HG02571 (cell line): ENCODE measurements at regions not wholly inside any gene's neighbourhood (a gene's known extent, or its start where the extent isn't known, plus 50 kb on each side); places are given as distances from the start of the nearest gene placed in this dataset.
"Not testable (repeated sequence)": the region's sequence is repeated elsewhere in the genome, so short reads cannot be mapped to it uniquely, and the experiment has no call there.

ENCODE experiments used
- ATAC-seq: cut with Tn5 transposase; IDR thresholded peaks from one replicate; pipeline ENCODE4 v1.9.1; 2021; ENCODE audit warnings: mild to moderate bottlenecking, moderate library complexity; ENCODE audit not compliant: unreplicated experiment

DNA sequence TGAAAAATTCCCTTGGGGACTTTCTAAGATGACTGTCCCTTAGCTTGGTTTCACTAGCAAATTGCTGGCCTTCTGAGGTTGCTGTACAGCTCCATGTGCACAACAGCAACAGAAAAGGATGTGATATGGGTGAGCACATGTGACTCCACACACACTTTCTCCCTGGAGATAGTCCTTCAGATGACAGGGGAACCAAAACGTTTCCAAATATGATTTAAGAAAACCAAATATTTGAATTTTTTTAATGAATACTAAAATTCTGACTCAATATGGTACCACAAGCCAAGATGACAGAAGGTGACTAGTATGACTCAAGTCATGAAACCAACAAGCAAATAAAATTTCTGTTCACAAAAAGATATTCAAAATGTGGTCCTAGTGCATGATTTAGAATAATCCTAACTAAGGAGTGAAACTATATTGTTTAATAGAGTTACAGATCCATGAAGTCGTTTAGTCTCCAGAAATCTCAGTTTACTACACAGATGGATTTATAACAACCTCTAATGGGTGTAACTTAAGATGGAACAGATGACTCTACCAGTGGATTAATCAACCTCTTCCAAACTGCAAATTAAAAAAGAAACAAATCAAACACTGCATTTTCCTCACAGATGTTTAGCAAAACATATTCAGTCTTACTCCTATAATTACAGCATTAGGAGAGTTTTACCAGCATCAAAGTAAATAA lies 144.8 kb upstream of the PIK3R1 start:
- peak; percentile 85 for ATAC-seq

DNA sequence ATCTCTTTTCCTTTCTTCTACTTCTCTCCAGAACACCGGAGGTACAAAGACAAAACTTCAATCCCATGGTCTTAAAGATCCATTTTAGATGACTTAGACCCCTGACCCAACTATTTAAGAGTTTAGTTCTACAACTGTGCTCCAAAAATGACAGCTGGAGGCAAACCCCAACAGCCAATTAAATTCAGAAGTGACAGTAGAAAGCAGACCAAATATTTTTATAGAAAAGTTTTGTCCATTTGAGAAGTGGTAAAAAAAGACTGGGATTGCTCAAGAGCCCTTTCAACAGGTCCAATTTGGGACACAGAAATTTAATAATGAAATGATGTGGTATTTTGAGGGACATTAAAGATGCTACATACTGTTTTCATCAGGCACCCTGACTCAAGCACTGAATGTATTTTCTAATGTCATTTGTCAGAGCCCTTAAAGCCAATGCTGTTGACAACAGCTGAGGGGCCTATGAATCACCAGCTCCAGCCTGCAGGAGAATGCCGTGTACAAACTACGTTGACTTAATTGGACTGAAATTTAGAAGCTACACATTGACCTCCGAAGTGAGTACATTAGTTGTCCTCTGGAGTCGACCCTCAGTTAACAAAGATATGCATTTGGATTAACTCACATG lies 147.5 kb upstream of the PIK3R1 start:
- no peak for ATAC-seq

DNA sequence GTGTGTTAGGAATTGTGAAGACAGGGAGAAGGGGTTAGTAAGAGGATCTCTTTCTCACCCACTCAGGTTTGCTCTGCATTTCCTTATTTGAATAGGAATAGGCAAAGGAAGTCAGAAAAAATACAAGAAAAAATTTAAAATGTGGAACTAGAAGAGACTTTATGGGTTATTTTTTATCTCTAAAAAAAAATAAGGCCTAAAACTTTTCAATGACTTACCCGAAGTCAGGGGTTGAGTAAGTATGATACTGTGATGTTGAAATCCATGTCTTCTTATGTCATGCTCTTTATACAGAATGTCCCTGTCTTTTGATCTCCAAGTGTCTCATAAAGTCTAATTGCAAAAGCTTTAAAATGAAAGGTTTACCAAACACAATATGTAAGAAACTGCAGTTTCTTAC lies 148.3 kb upstream of the PIK3R1 start:
- ATAC-seq: no peak

DNA sequence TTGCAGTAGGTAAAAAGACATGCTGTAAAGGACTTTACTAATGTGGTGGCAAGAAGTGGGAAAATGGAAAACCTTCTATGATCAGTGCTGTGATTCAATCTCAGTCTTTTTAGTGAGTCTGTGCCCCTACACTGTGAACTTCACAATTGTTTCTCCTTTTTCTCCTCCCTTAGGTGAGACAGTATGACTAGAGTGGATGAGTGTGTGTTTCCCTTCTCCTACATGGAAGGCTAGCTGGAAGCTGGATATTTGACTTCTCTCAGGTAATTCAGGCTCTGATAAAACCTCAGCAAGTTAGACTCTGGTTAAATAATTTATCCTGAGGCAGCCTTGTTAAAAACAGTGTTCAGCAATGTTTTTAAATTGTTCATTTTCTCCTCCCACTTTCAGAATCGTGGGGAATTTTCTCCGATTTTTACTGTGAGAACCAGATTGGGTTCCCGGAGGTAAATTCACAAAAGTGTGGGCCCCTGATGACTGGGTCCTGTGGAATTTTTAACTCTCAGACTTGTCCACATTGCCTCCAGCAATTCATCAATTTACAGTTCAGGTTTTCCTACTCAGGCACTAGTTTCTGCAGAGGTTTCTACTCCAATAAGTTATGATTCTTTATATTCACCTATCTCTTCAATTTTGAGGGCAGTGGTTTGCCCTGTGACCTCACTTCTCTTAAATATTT lies 149.1 kb upstream of the PIK3R1 start:
- no peak for ATAC-seq

DNA sequence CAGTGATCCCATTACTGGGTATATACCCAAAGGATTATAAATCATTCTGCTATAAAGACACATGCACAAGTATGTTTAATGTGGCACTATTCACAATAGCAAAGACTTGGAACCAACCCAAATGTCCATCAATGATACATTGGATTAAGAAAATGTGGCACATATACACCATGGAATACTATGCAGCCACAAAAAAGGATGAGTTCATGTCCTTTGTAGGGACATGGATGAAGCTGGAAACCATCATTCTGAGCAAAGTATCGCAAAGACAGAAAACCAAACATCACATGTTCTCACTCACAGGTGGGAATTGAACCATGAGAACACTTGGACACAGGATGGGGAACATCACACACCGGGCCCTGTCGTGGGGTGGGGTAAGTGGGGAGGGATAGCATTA lies 150.2 kb upstream of the PIK3R1 start:
- not testable (repeated sequence) for ATAC-seq

DNA sequence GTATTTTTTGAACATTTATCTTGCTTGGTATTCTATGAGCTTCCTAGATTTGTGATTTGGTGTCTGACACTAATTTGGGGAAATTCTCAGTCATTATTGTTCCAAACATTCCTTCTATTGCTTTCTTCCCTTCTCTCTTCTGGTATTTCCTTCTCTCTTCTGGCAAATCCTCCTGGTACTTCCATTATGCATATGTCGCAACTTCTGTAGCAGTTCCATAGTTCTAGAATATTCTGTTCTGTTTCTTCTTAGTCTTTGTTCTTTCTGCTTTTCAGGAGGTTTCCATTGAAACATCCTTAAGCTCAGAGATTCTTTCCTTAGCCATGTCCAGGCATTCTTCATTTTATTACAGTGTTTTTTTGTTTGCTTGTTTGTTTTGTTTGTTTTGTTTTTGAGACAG lies 155.2 kb upstream of the PIK3R1 start:
- no peak for ATAC-seq

DNA sequence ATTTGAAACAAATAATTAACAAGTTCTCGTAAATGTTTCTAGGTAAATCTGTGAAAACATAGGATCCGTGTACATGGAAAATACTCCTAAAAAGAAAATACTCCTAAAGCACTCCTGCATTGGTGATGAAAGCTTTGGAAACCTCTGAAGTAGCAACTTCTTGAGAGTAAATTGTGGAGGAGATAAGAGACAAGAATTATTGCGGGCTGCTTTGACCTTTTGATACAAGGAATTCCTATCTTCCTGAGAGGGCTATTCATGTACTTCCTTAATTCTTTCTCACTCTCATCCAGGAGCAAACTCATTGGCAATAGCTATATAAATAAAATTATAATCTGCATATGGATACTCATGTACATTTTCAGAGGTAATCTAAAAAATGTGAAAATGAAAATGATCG lies 158.4 kb upstream of the PIK3R1 start:
- ATAC-seq: no peak

DNA sequence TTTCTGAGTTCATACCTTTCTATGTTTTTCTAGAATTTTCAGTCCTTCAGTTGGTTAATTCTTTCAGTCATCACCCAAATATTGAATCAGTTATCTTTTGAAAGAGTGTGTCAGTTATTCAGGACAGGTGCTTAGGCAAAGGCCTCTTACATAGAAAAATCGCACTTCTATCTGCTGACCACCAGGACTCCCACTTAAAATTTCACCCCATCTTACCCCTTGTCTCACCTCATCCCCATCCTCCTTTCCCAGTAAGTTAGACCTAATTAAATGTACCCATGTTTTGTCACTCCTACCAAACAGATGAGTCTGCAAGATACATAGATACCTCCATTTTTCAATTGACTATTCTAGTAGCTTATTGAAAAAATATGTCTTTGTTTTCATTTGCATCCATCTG lies 159.9 kb upstream of the PIK3R1 start:
- no peak for ATAC-seq

DNA sequence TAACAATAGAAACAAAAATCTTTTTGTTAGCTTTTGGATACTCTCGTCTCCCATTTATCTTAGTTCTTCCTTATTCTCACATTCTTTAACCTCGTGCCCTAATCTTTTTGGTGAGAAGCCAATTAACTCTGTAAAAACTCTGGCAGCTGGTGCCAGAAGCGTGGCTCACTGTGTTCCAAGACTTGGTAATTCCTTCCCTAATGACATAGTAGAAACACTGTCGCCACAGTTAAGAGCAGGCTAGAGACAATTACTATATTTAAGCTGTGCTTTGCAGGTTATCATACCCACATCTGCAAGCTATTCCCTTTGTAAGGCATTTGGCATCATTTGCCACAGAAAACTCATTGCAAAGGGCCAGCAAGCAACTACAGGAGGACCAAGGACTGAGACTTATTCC lies 160.9 kb upstream of the PIK3R1 start:
- ATAC-seq: no peak

DNA sequence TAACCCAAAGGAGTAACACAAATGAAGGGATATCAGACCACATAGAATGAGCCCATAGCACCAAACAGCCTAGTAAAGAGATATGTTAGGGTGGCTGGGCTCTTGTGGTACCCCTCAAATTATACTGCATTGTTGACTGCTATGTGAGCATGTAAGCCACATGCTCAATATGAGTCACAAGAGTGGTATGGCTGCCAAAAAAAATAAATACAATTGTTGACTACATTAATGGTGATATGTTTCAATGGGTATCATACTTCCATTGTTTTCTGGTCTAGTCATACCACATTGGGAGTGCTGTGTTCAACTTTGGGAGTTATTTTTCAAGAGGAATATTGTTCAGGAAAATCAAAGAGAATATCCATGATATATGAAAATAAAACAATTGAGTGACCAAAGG lies 162.4 kb upstream of the PIK3R1 start:
- no peak for ATAC-seq

DNA sequence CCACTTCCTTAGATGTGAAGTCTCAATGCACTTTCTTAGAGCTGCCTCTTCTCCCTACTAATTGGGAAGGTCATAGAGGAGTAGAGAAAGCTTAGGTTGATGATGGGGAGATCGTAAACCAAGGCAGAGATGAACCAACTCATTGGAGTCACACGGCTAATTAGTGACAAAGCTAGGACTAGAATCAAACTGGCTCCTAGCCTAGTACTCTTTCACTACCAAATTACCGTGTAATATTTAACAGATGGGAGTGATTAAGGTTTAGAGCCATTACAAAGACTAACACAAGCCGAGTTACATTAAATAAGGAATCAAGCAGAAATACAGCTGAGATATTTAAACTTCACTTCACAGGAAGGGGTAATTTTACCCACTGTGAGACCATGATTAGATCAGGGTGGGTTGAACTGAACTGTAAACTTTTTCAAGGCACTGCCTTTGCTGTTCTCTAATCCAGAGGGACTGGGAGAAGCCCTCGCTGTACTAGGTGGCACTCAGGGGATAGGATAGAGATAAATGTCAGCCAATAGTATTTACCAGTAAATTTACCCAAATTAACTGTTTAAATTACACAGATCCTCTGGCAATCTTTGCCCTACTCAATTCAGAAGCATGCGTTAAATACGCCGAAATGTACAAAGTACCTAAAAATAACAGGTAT lies 166.4 kb upstream of the PIK3R1 start:
- ATAC-seq: no peak

DNA sequence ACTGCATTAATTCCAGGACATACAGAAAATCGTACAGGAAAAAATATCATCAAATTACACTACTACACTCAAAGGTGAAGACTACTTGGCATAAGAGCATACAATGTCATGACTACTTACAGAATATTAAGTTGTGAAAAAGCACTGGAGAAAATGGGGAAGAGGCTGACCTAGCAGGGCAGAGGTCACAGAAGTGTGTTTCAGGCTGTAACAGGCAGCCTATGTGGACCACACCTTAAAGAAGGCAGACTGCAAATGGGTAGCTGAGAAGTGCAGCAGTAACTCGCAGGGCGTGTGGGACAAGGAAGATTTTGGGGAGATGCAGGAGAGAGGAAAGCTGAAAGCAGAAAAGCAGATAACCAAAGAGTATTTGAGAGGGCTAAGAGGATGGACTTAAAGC lies 167.0 kb upstream of the PIK3R1 start:
- ATAC-seq: no peak

DNA sequence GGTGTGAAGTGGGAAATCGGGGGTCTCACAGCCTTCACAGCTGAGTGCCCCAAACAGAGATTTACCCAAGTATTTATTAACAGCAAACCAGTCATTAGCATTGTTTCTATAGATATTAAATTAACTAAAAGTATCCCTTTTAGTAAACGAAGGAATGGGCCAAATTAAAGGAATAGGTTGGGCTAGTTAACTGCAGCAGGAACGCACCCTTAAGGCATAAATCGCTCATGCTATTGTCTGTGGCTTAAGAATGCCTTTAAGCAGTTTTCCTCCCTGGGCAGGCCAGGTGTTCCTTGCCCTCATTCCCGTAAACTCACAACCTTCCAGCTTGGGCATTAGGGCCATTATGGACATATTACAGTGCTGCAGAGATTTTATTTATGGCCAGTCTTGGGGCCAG lies 167.5 kb upstream of the PIK3R1 start:
- ATAC-seq: not testable (repeated sequence)

DNA sequence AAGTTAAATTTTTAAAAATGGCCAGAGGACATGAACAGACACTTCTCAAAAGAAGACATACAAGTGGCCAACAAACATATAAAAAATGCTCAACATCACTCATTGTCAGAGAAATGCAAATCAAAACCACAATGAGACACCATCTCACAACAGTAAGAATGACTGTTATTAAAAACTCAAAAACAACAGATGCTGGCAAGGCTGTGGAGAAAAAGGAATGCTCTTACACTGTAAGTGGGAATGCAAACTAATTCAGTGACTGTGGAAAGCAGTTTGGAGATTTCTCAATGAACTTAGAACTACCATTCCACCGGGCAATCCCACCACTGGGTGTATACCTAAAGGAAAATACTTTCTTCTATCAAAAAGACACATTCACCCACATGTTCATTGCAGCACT lies 168.5 kb upstream of the PIK3R1 start:
- no peak for ATAC-seq

DNA sequence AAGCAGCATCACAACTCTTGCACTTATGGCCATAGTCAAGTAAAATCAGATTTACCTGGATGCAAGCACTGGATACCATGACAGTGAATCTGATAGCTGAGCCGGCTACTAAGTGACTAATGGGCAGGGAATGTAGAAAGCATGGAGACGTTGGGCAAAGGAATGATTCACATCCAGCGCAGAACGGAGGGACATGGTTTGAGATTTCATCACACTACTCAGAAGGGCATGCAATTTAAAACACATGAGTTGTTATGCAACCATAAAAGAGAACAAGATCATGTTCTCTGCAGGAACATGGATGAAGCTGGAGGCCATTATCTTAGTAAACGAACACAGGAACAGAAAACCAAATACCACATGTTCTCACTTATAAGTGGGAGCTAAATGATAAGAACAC lies 169.1 kb upstream of the PIK3R1 start:
- no peak for ATAC-seq

DNA sequence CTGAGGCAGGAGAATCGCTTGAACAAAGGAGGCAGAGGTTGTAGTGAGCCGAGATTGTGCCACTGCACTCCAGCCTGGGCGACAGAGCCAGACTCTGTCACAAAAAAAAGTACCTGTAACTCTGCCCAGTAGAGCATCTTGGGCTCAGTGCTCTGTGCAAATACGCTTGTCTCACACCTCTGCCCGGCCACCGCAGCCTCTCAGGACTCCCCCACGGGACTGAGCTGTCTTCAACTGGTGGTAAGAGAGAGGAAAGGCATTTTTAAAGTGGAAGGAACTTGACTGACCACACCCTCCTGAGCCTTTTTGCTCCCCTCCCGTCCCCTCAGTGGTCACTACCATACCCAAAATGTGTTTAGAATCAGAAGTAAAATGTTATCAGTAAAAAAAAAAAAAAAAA lies 174.3 kb upstream of the PIK3R1 start:
- peak; percentile 95 for ATAC-seq

DNA sequence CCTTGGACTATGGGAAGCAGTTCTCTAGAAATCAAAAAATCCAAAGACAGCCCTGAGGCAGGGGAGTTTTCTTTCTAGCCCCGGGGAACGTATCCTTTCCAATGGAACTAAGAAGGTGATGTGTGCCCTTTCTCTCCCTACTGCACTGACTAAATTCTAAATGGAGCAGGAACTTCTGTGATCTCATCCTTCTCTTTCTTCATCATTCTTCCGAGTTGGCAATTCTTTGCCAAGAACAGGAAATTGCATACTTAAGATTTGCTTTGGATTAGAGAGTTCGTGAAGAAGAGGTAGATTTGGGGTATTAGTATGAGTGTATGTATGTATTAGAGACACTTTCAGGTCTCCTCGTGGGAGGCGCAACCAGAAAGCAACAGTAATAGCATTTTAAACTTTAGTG lies 178.0 kb upstream of the PIK3R1 start:
- no peak for ATAC-seq

DNA sequence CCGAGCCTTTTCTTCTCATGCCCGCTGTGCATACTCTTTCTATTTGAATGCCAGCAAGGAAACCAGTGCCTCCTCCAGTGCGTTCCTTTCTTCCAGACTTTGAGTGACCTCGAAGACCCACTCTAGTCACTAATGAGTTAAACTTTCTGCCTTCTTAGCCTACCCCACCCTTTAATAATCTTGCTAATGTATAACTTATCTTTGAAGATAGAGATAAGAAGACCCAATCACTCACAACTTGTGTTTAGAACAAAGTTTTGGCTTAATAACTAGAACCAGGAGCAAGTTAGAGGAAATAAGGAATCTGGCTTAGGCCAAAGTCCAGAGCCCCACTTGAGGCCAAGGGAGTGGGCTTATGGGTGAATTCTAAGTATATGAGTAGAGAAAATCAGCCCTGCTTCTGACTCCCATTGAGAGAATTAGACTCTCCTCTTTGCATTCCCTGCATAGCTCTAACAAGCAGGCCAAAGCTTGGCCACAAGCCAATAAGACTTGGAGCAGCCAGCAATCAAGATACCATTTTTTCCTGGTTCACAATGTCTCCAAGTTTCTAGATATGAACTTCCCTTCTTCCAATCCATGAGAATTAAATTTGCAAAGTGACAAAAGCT lies 181.5 kb upstream of the PIK3R1 start:
- no peak for ATAC-seq

DNA sequence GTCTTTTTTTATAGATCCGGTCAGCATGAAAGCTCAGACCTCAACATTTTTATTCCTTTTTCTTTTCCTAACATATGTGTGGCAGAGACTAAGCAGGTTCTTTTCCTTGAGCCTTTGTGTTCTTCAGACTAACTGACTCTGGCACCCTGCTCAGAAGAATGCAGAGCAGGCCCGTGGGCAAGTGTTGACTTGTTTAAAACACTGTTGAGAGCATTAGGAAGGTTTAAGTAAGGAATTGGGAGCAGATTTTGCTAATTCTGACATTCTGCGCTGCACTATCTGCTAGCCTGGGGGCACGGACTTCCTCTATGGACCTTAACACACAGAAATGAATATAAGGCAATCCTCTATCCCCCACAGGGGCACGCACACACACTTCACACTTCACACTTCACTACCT lies 182.5 kb upstream of the PIK3R1 start:
- no peak for ATAC-seq

DNA sequence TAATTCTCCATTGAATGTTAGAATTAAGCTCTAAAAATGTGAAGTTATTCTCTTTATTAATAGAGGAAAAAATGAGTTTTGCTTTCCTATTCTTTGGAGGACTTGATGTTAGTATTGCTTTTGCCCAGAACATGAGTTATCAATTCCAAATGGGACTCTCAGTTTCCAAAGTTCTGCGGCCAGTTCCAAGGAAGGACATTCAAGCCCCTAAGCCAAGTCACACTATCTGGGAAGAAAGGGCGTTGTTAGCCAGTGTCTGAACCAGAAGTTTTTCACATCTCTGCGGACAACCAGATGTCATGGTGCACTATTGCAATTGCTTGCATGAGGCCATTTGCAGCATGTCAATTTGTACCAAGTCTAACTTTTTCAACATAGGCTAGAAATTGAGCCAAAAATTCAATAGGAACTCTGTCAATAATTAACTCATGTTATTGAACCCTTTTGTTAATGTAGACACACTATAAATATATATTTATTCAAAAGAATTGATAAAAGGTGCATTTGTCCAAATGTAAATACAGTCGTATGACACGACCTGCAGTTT lies 183.3 kb upstream of the PIK3R1 start:
- no peak for ATAC-seq

DNA sequence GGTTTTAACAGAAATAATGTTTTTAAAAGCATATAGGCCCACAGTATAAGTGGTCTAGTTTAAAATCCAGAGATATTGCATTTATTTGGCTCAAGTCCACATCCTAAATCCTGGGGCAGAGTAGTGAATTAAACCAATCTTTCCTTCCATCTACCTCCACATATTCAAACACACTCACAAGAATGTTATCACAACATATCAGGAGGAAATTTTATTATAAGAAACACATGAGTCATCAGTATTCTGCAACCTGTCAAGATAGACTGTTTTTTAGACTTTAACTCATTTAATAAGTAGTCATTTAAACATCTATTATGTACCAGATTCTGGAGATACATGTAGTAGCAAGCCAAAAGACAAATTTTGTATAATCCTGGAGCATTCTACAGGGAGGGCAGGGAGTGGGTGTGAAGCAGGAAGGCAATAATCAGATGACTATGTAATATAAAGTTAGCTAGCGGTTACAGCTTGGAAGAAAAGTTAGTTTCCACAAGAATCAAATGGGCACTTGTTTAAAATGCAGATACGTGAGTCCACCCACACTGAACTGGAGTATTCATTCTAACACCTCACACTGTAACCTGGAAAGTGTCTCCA lies 187.3 kb upstream of the PIK3R1 start:
- ATAC-seq: no peak
